T follicular helper cell (primary cell): ENCODE measurements at regions not wholly inside any gene's neighbourhood (a gene's known extent, or its start where the extent isn't known, plus 50 kb on each side); places are given as distances from the start of the nearest gene placed in this dataset.

Experiments used
- DNase-seq: peaks from one replicate; pipeline ENCODE4 v3.0.0-alpha.2; 2020; ENCODE audit warnings: low read depth

GRCh38 chr2:189267925-189268579 is 88.5 kb upstream of the COL5A2 start:
- DNase-seq: no peak

- DNase-seq: no peak
Measured at GRCh38 chr2:189268763-189269162, 89.2 kb upstream of the COL5A2 start.

- DNase-seq: no peak
Measured at GRCh38 chr2:189273734-189274133, 94.2 kb upstream of the COL5A2 start.

GRCh38 chr2:189274361-189274760 is 94.8 kb upstream of the COL5A2 start:
- no peak for DNase-seq

GRCh38 chr2:189276277-189276676 is 96.7 kb upstream of the COL5A2 start:
- no peak for DNase-seq

GRCh38 chr2:189281201-189281600 is 101.6 kb upstream of the COL5A2 start:
- no peak for DNase-seq

GRCh38 chr2:189285349-189285748 is 105.8 kb upstream of the COL5A2 start:
- DNase-seq: no peak

- no peak for DNase-seq
Measured at GRCh38 chr2:189285962-189286645, 106.5 kb upstream of the COL5A2 start.

- no peak for DNase-seq
Measured at GRCh38 chr2:189287363-189287762, 107.8 kb upstream of the COL5A2 start.

GRCh38 chr2:189287982-189288521 is 108.5 kb upstream of the COL5A2 start:
- no peak for DNase-seq

GRCh38 chr2:189291460-189291859 is 111.9 kb upstream of the COL5A2 start:
- DNase-seq: no peak

GRCh38 chr2:189293164-189293563 is 113.6 kb upstream of the COL5A2 start:
- DNase-seq: no peak

GRCh38 chr2:189297446-189297845 is 117.9 kb upstream of the COL5A2 start:
- no peak for DNase-seq

- no peak for DNase-seq
Measured at GRCh38 chr2:189298038-189298437, 118.5 kb upstream of the COL5A2 start.

GRCh38 chr2:189298481-189298880 is 118.9 kb upstream of the COL5A2 start:
- no peak for DNase-seq

- DNase-seq: no peak
Measured at GRCh38 chr2:189299974-189300373, 120.4 kb upstream of the COL5A2 start.

- DNase-seq: peak; percentile 10
Measured at GRCh38 chr2:189300916-189301315, 121.4 kb upstream of the COL5A2 start.

- DNase-seq: no peak
Measured at GRCh38 chr2:189302274-189302948, 122.8 kb upstream of the COL5A2 start.

- peak; percentile 24 for DNase-seq
Measured at GRCh38 chr2:189304360-189304759, 124.8 kb upstream of the COL5A2 start.

- DNase-seq: no peak
Measured at GRCh38 chr2:189305291-189305943, 125.9 kb upstream of the COL5A2 start.

GRCh38 chr2:189306525-189306924 is 127.0 kb upstream of the COL5A2 start:
- DNase-seq: no peak

GRCh38 chr2:189308056-189308790 is 128.7 kb upstream of the COL5A2 start:
- no peak for DNase-seq
